Astrocyte (in vitro differentiated cells and primary cell): ENCODE measurements at regions not wholly inside any gene's neighbourhood (a gene's known extent, or its start where the extent isn't known, plus 50 kb on each side); places are given as distances from the start of the nearest gene placed in this dataset.

Experiments used
- CTCF ChIP-seq: IDR thresholded peaks from 2 replicates; pipeline ENCODE4 v1.5.1; 2011; ENCODE audit warnings: low read depth, mild to moderate bottlenecking, inconsistent platforms, low read length, moderate library complexity; ENCODE audit not compliant: insufficient read depth
- EZH2 ChIP-seq: IDR thresholded peaks from 2 replicates; pipeline ENCODE4 v1.6.1; 2012; ENCODE audit warnings: mild to moderate bottlenecking, low read length, inconsistent platforms; ENCODE audit not compliant: insufficient read depth

GRCh38 chr12:105954951-105955931, 183.5 kb downstream of the NUAK1 start:
- TF ChIP-seq CTCF (no peak), EZH2 (no peak)
